ENCODE measurements at regions not wholly inside any gene's neighbourhood (a gene's known extent, or its start where the extent isn't known, plus 50 kb on each side); places are given as distances from the start of the nearest gene placed in this dataset.
A peak's percentile ranks its signal among the peaks of the same experiment; 100 is the strongest.

DNA sequence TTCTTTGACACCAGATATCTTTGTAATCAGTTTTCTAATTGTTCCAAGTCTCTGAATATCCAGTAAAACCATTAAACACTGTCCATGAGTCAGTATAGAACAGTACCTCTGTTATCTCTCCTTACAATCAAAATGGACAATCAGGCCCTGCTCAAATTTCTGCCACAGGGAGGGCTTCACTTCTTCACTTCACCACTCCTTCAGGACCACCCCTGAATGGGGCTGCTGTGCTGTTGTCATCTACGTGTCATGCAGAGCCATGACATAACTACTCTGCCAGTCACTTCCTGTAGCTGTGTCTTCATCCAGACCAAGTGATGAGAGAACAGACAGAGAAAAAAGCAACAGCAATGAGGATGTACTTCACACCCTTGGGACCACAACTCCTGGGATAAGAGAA is 116.9 kb downstream of the TANC2 start:
- H3K4me3 ChIP-seq, result no peak overlapping the region
- H3K4me1 ChIP-seq (replicated peaks in 1 of 2; ENCODE audit: control insufficient read depth in 2 of 2, insufficient read depth in 2 of 2, low read length in 2 of 2), result no peaks in the 10 kb centered on the region
- no peak overlapping the region for H3K4me2 ChIP-seq (ENCODE audit: insufficient read depth, low read length)
- H3K36me3 ChIP-seq (ENCODE audit: control insufficient read depth, insufficient read depth, low read length), result no peaks in the 10 kb centered on the region
- H3K9me1 ChIP-seq (ENCODE audit: control insufficient read depth, insufficient read depth, low read length), result no peaks in the 10 kb centered on the region
- no peaks in the 10 kb centered on the region for H4K20me1 ChIP-seq (replicated peaks; ENCODE audit: control insufficient read depth, insufficient read depth, low read length)
- DNase-seq (ENCODE audit: extremely low read depth in 1 of 4, low spot score in 3 of 4) (no peak), ATAC-seq (no peak), FAIRE-seq (no peak)
- intact Hi-C loops (cut with micrococcal nuclease) (loop anchor here (1.0 to 5.0 kb wide), 2 partner anchors 323 to 529 kb away; no protein-coding TSS in a partner anchor), in situ Hi-C loops (cut with MboI) (no loop called here)
- CTCF ChIA-PET (ENCODE audit: low intra/inter-chr PET ratio), result interaction anchor here (0.7 to 2.8 kb wide), 2 partner anchors 116 to 323 kb away, joined by 3 to 40 read pairs; no protein-coding TSS in a partner anchor
- 38% methylated on average over 1 of the region's 1 CpG for WGBS (ENCODE audit: insufficient coverage, low coverage, missing lambda C conversion rate)
- POLR2A ChIA-PET, result no interaction called here
- BruUV-seq (replicated peaks), result no TSS peak
- no peaks in the 10 kb centered on the region for H3K9me3 ChIP-seq (replicated peaks; ENCODE audit: control insufficient read depth, insufficient read depth, low read depth, low read length)
- no peak overlapping the region for H3K27ac ChIP-seq (ENCODE audit: extremely low read depth, low read depth, low read length)
- no peaks in the 10 kb centered on the region for H3K27me3 ChIP-seq (ENCODE audit: control insufficient read depth in 2 of 2, insufficient read depth in 2 of 2, low read length in 2 of 2)
- no peaks in the 10 kb centered on the region for H3K79me2 ChIP-seq (ENCODE audit: control insufficient read depth, insufficient read depth, low read length)
- H3K9ac ChIP-seq (ENCODE audit: insufficient read depth in 1 of 2, low read depth in 2 of 2, low read length in 2 of 2), result no peak overlapping the region
- H2AFZ ChIP-seq (ENCODE audit: low read depth, low read length), result no peak overlapping the region
- TF ChIP-seq CEBPG (CRISPR knock-in tag; IDR thresholded peaks at IDR 0.05) (no peak), CEBPG (tag; conservative IDR thresholded peaks at IDR 0.05 in 1 of 2, IDR thresholded peaks at IDR 0.05 in 1 of 2) (no peak), CREM (IDR thresholded peaks at IDR 0.05; ENCODE audit: low read depth) (0 out of 2 replicates have a peak, but pooled peaks have one; percentile 14), FOSL1 (tag; conservative IDR thresholded peaks at IDR 0.05) (0 out of 2 replicates have a peak, but pooled peaks have one; percentile 15), LARP7 (IDR thresholded peaks at IDR 0.05) (no peak), NRF1 (conservative IDR thresholded peaks at IDR 0.05 in 1 of 2, IDR thresholded peaks at IDR 0.05 in 1 of 2) (no peak)

DNA sequence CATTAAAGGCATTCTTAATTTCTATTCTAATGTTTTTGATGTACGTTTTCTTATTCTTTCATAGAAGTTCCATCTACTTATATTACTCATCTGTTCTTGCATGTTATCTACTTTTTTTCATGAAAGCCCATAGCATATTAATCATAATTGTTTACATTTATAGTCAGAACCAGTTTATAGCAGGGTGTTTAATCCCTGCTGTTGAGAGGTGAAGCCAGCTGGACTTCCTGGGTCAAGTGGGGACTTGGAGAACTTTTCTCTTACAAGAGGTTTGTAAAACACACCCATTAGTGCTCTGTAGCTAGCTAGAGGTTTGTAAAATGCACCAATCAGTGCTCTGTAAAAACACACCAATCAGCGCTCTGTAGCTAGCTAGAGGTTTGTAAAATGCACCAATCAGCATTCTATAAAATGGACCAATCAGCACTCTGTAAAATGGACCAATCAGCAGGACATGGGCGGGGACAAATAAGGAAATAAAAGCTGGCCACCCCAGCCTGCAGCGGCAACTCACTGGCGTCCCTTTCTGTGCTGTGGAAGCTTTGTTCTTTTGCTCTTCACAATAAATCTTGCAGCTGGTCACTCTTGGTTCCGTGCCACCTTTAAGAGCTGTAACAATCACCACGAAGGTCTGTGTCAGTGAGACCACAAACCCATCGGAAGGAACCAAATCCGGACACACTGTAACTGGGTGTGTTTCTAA is 120.6 kb downstream of the TANC2 start:
- POLR2A ChIA-PET, result no interaction called here
- FAIRE-seq, result no peak
- Histone ChIP-seq H3K27me3 (ENCODE audit: control insufficient read depth in 2 of 2, insufficient read depth in 2 of 2, low read length in 2 of 2) (no peaks in the 10 kb centered on the region), H4K20me1 (replicated peaks; ENCODE audit: control insufficient read depth, insufficient read depth, low read length) (no peaks in the 10 kb centered on the region), H3K4me3 (no peak overlapping the region), H3K9me3 (replicated peaks; ENCODE audit: control insufficient read depth, insufficient read depth, low read depth, low read length) (no peaks in the 10 kb centered on the region), H3K4me2 (ENCODE audit: insufficient read depth, low read length) (no peak overlapping the region), H3K4me1 (replicated peaks in 1 of 2; ENCODE audit: control insufficient read depth in 2 of 2, insufficient read depth in 2 of 2, low read length in 2 of 2) (no peaks in the 10 kb centered on the region), H3K9me1 (ENCODE audit: control insufficient read depth, insufficient read depth, low read length) (no peaks in the 10 kb centered on the region), H2AFZ (ENCODE audit: low read depth, low read length) (no peak overlapping the region), H3K36me3 (ENCODE audit: control insufficient read depth, insufficient read depth, low read length) (no peaks in the 10 kb centered on the region), H3K79me2 (ENCODE audit: control insufficient read depth, insufficient read depth, low read length) (no peaks in the 10 kb centered on the region), H3K27ac (ENCODE audit: extremely low read depth, low read depth, low read length) (no peak overlapping the region), H3K9ac (ENCODE audit: insufficient read depth in 1 of 2, low read depth in 2 of 2, low read length in 2 of 2) (no peak overlapping the region)
- DNase-seq (ENCODE audit: extremely low read depth in 1 of 4, low spot score in 3 of 4), result no peak
- 55% methylated on average over 9 of the region's 9 CpGs for WGBS (ENCODE audit: insufficient coverage, low coverage, missing lambda C conversion rate)
- CTCF ChIA-PET (ENCODE audit: low intra/inter-chr PET ratio), result interaction anchor here (0.8 kb wide), 1 partner anchor 319 kb away, joined by 3 read pairs; no protein-coding TSS in a partner anchor
- ATAC-seq, result no peak
- TF ChIP-seq NFYB (IDR thresholded peaks at IDR 0.05; ENCODE audit: extremely low read depth, insufficient read length) (peak; percentile 70), ZNF316 (IDR thresholded peaks at IDR 0.05) (peak; percentile 77), PCBP1 (IDR thresholded peaks at IDR 0.05; ENCODE audit: low read depth, low read length, poor library complexity, severe bottlenecking) (no peak), RFX7 (CRISPR knock-in tag; IDR thresholded peaks at IDR 0.05) (no peak), C11orf30 (IDR thresholded peaks at IDR 0.05; ENCODE audit: low read depth) (peak; percentile 53), SIN3B (IDR thresholded peaks at IDR 0.05; ENCODE audit: low read depth) (no peak), FOXJ2 (tag; IDR thresholded peaks at IDR 0.05) (no peak), MBD2 (IDR thresholded peaks at IDR 0.05; ENCODE audit: borderline replicate concordance, low read depth) (peak; percentile 17; the same call in 1 of the 2 replicates), RBM25 (IDR thresholded peaks at IDR 0.05; ENCODE audit: low read depth, low read length, severe bottlenecking) (peak; percentile 23), ZFP1 (CRISPR knock-in tag; IDR thresholded peaks at IDR 0.05) (no peak), MAFG (tag; conservative IDR thresholded peaks at IDR 0.05) (peak; percentile 37; the same call in 1 of the 2 replicates), DMBX1 (CRISPR knock-in tag; IDR thresholded peaks at IDR 0.05; ENCODE audit: borderline replicate concordance) (no peak), HNRNPL (IDR thresholded peaks at IDR 0.05; ENCODE audit: low read depth, low read length) (no peak)
- no TSS peak for BruUV-seq (replicated peaks)
- intact Hi-C loops (cut with micrococcal nuclease), result no loop called here
- in situ Hi-C loops (cut with MboI), result no loop called here
